HG03108 (cell line): ENCODE measurements at regions not wholly inside any gene's neighbourhood (a gene's known extent, or its start where the extent isn't known, plus 50 kb on each side); places are given as distances from the start of the nearest gene placed in this dataset.
"Not testable (repeated sequence)": the region's sequence is repeated elsewhere in the genome, so short reads cannot be mapped to it uniquely, and the experiment has no call there.

Experiments
- ATAC-seq: cut with Tn5 transposase; IDR thresholded peaks from one replicate; pipeline ENCODE4 v1.9.1; 2021; ENCODE audit warnings: moderate library complexity; ENCODE audit not compliant: unreplicated experiment

GRCh38 chr12:75874441-75874840 lies 157.1 kb downstream of the PHLDA1 start:
- no peak for ATAC-seq

GRCh38 chr12:75872762-75873161 lies 158.8 kb downstream of the PHLDA1 start:
- no peak for ATAC-seq

- no peak for ATAC-seq
Observed at GRCh38 chr12:75870878-75871277, 160.7 kb downstream of the PHLDA1 start.

GRCh38 chr12:75868501-75868900 lies 163.1 kb downstream of the PHLDA1 start:
- ATAC-seq = no peak

- no peak for ATAC-seq
Observed at GRCh38 chr12:75865315-75865714, 166.3 kb downstream of the PHLDA1 start.

GRCh38 chr12:75864161-75864560 lies 167.4 kb downstream of the PHLDA1 start:
- ATAC-seq = no peak

GRCh38 chr12:75863533-75863932 lies 168.0 kb downstream of the PHLDA1 start:
- no peak for ATAC-seq

- no peak for ATAC-seq
Observed at GRCh38 chr12:75862692-75863471, 168.7 kb downstream of the PHLDA1 start.

- no peak for ATAC-seq
Observed at GRCh38 chr12:75859868-75860267, 171.7 kb downstream of the PHLDA1 start.

- no peak for ATAC-seq
Observed at GRCh38 chr12:75856235-75856634, 175.3 kb downstream of the PHLDA1 start.

- no peak for ATAC-seq
Observed at GRCh38 chr12:75855360-75855759, 176.2 kb downstream of the PHLDA1 start.

GRCh38 chr12:75854681-75855309 lies 176.8 kb downstream of the PHLDA1 start:
- ATAC-seq = no peak

GRCh38 chr12:75854137-75854536 lies 177.4 kb downstream of the PHLDA1 start:
- not testable (repeated sequence) for ATAC-seq

- no peak for ATAC-seq
Observed at GRCh38 chr12:75853626-75854025, 177.9 kb downstream of the PHLDA1 start.

- no peak for ATAC-seq
Observed at GRCh38 chr12:75852956-75853355, 178.6 kb downstream of the PHLDA1 start.

- no peak for ATAC-seq
Observed at GRCh38 chr12:75852143-75852542, 179.4 kb downstream of the PHLDA1 start.

GRCh38 chr12:75850721-75851462 lies 180.7 kb downstream of the PHLDA1 start:
- ATAC-seq = no peak

- no peak for ATAC-seq
Observed at GRCh38 chr12:75848961-75849360, 182.6 kb downstream of the PHLDA1 start.

GRCh38 chr12:75848431-75848925 lies 183.1 kb downstream of the PHLDA1 start:
- ATAC-seq = no peak

GRCh38 chr12:75846102-75846501 lies 185.5 kb downstream of the PHLDA1 start:
- ATAC-seq = no peak

- ATAC-seq = no peak
Observed at GRCh38 chr12:75844985-75845384, 186.6 kb downstream of the PHLDA1 start.
